HG03342 (cell line): ENCODE measurements at regions not wholly inside any gene's neighbourhood (a gene's known extent, or its start where the extent isn't known, plus 50 kb on each side); places are given as distances from the start of the nearest gene placed in this dataset.

ENCODE experiments used
- ATAC-seq: cut with Tn5 transposase; IDR thresholded peaks from one replicate; pipeline ENCODE4 v1.9.1; 2021; ENCODE audit warnings: mild to moderate bottlenecking, moderate library complexity; ENCODE audit not compliant: unreplicated experiment

DNA sequence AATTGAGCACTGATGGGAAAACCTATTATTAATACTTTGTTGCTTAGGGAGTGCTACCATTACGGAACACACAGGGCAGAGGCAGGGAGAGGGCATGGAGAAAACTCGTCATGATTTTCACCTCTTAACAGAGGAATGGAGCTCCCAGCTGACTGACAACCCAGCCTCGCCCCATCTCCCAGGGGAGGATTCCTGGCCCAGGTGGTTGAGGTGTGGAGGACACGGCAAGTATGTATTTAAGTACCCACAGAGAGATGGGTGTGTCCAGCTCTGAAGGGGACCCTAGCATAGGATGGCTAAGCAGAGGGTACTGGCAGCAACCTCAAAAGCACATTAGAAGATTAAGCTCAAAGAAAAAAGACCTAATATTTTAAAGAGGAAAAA, 261.9 kb upstream of the MOCS1 start:
- no peak for ATAC-seq

DNA sequence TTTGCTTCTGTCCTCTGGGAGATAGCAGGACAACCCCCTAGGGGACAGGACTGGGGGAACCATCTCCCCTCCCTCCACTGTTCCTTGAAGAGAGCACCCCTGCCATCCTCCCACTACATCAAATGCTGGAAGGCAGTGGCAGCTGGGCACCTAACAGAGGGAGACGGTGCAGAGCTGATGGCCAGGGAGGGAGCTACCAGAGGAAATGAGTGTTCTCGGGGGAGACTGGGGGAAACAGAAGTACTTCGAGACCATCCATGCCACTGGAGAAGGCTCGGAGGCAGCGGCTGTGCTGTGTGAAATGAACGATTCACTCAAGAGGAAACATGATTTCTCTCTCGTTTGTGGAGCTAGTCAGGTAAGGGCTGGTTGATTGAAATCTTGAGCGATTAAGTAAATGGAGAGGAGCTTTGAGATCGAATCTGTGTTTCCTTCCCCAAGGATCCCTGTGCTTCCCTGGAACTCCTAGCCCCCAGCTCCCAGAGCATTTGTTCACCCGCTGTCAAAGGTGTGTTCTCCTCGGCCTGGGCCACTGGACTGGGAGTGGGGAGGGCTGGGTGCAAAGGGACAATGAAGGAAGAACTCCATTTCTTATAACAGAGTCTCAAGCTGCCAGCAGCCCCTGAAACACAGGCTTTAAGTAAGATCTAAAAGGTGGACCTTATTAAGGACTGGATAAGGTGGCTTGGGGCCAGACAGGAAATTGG, 261.3 kb upstream of the MOCS1 start:
- no peak for ATAC-seq

DNA sequence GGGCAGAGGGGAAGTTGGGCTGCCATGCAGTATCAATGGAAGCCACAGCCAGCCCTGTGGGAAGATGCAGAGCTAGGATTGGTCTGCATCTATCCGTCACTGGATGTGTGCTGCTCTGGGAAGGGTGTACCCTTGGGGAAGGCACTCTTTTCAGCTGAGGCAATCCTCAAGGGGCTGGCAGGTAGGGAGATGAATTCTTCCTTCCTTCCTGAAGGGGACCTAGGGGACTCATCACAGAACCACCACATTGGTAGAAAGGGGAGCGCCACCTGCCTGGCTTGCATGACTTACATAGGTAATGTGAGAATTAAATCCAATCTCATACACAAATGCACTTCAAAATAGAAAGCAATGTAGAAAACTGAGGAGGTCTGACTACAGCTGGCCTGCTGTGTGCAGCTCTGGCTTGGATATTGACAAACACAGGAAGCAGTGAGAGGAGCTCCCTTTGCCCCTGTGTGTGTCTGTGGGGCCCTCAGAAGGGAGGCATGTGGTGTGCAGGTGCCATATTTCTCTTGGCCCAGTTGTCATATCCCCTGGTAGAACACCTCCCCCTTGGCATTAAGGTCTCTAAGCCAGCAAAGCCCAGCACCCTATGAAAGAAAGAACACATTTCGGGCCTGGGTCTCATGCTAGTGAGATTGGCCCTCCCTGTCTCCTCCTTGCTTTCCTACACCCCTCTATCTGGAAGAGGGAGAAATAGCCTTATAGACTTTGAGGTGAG, 260.3 kb upstream of the MOCS1 start:
- no peak for ATAC-seq

DNA sequence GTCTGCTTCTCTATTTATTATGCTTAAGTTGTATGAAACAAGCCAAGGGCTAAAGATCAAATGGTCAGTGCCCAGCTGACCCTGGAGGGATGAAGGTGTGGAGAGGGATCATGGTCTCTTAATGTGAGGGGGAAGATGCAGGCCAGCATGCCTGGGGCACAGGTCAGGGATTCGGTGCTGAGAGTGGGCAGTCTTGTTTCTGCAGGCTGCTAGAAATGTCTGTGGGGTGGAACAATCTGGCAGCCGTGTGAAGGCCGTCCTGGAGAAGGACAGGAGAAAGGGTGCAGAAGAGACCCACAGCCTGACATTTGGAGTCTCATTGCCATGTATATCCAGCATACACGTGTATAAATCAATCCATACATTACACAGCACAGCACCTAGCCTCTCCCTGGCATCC, 258.3 kb upstream of the MOCS1 start:
- ATAC-seq, result no peak

DNA sequence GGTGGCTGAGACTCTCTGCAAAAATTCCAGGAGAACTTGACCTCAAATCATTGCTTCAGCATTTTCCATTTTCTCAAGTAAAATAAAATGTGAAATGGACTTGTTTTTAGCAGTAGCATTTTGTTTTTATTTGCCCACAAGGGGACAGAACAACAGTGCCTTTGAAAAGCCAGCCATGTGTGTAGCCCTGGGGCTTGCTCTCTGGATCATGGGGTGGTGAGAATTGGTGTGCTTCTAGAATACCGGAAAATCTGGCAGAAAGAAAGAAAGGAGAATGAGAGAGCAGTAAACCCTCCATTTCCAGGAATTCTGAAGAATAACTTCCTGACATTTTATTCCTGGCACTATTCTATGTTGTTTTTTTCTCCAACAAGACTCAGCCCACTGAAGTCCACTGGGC, 254.7 kb upstream of the MOCS1 start:
- ATAC-seq, result no peak

DNA sequence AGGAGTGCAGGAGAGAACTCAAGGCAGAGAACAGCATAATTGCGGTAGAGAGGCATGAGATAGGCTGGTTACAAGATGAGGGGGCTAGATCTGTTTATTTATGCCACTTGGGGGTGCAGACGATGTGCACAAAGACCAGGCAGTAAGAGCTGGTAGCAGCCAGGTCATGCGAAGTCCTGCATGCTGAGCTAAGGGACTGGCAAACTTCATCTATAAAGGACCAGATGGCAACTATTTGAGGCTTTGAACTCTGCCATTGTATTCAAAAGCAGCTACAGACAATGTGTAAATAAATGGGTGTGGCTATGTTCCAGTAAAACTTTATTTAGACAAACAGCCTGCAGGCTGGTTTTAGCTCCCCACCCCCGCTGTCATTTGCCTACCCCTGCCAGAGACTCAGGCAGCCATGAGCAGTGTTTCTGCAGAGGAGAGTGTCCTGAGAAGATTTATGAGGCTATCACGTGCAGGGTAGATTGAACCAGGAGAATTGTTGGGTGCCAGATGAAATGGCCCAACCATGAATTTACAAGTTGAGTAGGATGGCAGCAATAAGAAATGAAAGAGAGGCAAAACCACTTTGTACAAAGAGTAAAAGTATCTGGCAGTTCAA, 253.4 kb upstream of the MOCS1 start:
- ATAC-seq, result no peak

DNA sequence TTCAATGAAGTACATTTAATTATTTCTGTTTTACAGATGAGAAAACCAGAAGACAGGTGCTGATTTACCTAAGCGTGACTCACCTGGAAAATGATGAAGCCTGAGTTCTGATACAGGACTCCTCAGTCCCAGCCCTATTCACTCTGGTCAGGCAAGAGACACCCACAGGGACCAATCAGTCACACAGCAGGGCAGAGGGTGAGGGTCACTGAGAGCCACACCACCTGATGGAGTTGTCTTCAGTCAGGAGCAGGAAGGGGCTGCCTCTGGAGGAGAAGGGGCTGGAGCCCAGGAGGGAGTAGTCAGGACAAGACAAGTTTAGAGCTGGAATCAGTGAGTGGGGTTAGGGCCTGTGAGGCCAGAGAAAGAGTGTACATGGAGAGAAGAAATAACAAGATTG, 251.2 kb upstream of the MOCS1 start:
- no peak for ATAC-seq

DNA sequence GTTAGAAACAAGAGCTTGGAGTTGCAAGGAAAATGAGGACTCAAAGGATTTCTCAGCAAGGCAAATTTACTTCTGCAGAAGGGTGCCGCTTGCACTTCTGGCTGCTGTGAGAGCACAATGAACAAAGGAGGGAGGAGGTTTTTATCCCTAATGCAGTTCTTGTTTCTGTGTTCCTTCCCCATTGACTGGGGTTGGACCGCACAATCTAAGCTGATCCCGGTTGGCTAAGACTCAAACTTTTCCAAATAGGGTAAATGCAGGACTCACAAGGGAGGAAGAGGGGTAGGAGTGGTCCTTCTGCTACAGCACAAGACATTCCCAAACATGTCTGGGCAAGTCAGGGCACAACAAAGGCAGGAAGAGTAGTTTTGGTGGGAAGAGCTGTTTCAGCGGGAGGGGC, 249.6 kb upstream of the MOCS1 start:
- ATAC-seq, result no peak

DNA sequence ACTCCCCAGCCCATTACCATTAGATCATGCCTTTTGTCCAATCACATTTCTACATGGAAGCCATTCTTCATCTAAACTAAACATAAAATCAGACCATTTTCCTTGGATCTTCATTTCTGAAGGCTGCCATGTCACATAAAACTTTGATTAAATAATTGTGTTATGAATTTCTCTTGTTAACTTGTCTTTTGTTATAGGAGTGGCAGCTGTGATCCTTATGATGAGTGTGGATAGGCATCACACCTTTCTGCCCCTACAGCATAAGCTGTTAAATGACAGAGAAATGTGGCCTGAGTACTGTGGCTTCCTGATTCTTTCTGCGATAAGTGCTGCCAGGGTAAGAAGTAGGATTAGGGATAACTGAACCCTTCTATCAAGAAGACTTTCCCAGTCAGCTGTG, 247.1 kb upstream of the MOCS1 start:
- ATAC-seq, result no peak

DNA sequence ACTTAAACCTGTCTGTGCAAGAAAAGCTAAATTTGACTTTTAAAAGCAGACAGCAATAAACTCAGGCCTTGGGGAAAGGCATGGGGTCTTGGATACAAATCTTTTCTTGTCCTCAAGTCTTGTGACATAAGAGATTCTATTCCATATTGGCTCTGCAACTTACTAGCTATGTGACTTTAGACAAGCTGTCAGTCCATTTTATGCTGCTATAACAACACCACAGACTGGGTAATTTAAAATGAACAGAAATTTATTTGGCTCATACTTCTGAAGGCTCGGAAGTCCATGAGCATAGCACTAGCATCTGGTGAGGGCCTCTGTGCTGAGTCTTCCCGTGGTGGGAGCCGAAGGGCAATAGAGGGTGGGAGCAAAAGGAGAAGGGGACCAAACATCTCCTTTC, 246.0 kb upstream of the MOCS1 start:
- no peak for ATAC-seq

DNA sequence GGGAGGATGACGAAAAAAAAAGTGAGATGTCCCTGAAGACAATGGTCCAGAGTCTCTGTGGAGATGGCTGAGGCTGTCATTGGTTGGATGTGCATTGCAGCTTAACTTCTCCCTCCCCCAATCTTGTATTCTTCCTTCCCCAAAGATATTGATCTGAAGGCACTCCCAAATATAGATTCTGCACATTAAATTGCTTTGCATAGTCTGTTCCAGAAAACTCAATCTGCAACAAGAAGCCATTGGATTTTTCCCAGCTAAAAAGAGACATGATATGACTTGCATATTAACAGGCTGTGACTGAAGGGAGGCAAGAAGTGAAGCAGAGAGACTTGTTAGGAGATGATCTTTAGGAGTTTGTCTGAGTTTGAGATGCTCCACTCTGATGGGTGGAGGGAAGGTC, 245.2 kb upstream of the MOCS1 start:
- ATAC-seq, result no peak

DNA sequence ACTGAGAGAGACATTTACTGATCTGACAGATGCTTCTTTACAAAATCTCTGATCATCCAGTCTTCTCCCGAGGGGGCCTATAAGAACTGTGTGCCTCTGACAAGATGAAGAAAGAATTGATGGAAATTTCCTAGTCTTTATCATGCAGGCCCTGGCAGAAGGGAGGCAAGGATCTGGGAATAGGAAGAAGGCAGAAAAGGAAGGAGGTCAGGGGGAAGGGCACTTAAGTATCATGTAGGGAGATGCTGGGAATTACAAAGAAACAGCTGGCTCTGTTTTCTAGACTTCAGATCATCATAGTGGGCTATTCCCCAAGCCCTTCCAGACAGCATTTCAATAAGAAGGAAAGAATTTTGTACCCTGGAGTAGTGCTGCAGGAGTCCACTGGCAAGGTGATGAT, 243.3 kb upstream of the MOCS1 start:
- ATAC-seq, result no peak

DNA sequence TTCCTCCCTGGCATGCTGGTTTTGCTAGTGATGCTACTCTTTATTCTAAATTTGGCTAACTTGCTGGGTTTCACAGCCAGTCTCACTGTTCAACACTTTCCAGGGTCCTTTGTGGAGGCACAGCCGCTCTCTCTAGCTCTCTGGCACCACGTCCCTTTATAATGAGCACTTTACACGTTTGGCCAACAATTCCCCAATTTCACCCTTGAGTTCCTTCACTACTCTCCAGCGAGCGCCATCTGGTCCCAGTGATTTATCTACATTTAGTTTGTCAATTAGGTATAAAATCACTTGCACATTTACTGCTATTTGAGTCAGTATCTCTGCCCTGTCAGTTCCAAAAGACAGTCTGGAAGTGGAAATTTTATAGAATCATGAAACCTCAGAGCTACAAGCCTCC, 241.9 kb upstream of the MOCS1 start:
- ATAC-seq, result no peak

DNA sequence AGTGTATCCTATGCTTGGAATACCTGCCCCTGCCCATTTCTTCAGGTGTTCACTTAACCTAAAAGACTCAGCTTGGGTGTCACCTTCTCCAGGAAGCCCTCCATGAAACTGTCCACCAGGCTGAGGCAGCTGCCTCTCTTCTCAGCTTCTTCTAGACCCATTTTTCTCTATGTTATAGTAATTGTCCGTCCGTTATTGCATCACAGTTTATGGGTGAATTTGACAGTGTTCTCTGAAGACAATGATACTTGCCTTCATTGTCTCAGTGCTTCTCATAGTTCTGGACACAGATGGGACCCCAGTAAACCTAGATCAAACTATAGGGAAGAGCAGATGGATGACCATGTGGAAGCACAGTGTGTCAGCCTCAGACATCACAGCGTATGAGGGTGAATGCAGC, 238.0 kb upstream of the MOCS1 start:
- ATAC-seq, result no peak

DNA sequence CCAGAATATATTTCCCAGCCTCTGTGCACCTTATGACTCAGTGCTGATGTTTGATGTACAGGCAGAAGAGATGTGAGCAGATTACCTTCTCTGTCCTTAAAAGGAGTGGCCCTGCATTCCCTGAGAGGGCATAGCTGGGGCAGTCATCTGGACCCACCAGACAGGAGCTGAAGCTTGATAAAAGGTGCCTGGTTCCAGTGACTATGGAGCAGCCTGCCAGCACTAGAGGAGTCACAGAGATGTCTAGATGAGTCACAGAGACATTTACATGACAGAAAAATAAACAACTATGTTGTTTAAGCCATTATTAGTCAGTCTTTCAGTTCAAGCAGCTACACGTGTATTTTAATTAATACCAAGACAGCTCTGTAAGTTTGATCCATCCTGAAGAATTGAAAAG, 237.1 kb upstream of the MOCS1 start:
- no peak for ATAC-seq

DNA sequence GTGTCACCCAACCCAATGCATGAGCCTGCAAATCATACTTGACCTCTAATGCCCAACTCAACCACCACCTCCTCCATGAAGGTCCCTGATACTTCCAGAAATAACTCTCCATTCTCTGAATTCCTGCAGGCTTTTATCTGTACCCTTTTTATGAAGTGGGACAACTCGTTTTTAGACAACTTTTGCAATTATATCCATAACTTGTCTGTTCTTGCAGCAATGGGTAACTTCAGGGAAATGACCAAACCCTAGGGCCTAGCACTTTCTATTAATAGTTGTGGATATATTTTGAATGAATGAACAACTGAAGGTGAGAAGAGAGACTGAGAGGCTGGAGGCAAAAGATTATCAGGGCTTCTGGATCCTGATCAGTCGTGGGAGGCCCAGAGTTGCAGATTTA, 236.6 kb upstream of the MOCS1 start:
- ATAC-seq, result no peak

DNA sequence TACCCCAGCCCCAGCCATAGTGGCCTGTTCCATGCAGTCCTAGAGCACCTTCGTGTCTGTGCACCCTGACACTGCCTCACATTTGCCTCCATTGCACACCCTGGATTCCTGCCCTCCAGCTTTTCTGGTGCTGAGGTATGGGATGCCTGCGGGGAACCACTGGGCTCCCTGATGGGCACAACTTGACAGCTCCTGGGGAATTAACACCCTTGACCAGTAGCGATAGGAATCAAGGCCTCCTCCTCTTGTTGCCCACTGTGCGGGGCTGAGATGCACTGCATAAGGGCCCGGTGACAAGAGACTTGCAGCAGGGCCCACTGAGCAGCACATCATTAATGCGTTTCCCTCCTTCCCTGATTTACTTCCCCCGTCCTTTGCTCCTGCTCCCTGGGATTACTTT, 235.6 kb upstream of the MOCS1 start:
- no peak for ATAC-seq

DNA sequence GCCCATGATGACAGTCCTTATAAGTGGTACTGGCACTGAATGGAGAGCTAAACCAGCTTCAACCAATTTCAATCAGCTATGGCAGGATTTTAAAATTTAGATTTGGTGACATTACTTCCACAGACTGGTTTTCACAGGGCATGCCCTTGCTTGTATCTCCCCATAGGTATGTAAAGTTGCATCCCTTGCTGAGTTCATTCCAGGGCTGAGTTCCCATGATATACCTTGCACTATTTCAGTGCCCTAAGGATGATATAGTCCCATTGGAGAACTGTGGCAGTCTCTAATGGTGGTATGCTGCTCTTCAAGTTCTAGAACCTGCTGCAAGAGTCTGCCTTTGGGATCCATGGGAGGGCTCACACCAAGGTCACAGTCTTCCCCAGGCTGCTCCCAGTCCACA, 232.7 kb upstream of the MOCS1 start:
- no peak for ATAC-seq

DNA sequence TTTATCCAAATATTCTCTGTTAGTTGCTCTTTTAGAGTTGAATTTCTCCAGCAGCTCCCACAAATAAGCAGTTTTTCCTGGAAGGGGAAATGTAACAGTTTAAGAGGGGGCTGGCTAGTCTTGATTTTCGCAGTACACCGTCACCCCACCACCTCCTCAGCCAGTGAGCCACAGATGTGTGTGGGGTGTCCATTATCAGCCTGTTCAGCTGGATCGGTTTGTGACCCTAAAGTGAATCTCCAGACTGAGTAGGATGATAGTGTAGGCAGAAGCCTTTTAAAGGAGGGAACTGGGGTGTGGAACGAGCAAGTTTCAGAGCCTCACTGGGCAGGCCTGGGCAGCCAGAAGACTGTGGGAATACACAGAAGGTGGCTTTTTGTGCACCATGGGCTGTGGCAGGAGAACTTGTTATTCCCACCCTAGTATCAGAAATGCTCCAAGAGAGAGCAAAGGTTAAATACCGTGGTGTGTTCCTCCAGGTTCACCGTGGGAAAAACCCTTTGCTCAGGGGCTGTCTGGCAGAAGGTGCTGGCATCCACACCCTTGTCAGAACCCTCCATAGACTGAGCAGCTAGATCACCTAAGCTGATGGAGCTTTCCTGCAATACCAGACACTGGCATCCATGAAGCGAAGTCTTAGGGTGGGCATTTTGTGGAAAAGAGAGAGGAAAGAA, 230.9 kb upstream of the MOCS1 start:
- no peak for ATAC-seq

DNA sequence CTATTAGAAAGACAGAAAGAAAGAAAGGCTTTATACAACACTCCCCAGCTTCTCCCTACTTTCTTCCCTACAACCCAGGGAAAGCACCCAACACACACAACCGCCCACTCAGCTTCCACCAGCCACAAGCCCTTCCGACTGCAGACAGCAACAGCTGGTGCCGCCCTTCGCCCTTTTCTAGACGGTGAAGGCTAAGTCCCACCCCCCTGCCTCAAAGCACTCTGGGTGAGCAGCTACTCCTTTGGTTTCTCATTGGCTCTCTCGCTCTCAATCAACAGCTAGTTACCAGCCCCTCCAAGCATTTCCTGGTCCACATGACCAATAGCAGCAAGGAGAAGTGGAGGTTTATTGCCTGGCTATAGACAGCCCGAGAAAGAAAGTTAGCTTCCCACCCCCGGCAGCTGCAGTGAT, 230.1 kb upstream of the MOCS1 start:
- no peak for ATAC-seq

DNA sequence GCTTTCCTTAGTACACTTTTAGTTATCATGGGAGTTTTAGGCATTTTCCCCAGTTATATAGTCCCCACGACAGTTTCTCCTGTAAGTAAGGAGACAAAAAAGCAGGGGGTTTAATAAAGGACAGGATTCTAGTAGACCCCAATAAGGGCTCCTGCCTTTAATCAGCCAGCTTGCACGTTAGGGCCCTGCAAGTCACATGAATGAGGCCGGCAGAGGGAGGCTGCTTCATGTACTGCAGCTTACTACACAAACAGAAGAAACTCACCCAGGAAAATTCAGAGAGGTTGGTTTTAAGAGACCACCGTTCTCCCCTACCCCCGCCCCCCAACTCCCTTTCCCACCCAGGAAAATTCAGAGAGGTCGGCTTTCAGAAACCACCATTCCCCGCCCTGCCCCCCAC, 229.7 kb upstream of the MOCS1 start:
- no peak for ATAC-seq

DNA sequence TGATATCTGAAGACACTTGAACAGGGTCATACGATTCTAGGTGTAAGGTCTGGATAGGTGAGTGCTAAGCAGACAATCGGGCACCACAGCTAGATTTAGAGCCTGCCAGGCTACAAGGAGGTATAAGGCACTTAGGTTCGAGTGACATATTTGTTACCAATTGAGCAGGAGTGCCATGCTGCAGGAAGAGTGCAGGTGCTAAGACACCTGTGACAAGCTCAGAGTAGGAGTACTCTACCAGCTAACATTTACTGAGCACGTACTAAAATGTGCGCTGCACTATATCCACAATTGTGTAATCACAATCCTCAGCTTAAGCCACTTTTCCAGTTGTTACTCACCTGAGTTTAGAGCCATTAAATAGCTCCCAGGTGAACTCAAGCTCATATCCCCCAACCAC, 227.8 kb upstream of the MOCS1 start:
- ATAC-seq, result no peak
